NCI-H1092 (cell line): ENCODE measurements at regions not wholly inside any gene's neighbourhood (a gene's known extent, or its start where the extent isn't known, plus 50 kb on each side); places are given as distances from the start of the nearest gene placed in this dataset.
"Not testable (repeated sequence)": the region's sequence is repeated elsewhere in the genome, so short reads cannot be mapped to it uniquely, and the experiment has no call there.

Experiments
- DNase-seq: peaks from one replicate; lab custom pipeline; 2025; lab: John Stamatoyannopoulos, UW

DNA sequence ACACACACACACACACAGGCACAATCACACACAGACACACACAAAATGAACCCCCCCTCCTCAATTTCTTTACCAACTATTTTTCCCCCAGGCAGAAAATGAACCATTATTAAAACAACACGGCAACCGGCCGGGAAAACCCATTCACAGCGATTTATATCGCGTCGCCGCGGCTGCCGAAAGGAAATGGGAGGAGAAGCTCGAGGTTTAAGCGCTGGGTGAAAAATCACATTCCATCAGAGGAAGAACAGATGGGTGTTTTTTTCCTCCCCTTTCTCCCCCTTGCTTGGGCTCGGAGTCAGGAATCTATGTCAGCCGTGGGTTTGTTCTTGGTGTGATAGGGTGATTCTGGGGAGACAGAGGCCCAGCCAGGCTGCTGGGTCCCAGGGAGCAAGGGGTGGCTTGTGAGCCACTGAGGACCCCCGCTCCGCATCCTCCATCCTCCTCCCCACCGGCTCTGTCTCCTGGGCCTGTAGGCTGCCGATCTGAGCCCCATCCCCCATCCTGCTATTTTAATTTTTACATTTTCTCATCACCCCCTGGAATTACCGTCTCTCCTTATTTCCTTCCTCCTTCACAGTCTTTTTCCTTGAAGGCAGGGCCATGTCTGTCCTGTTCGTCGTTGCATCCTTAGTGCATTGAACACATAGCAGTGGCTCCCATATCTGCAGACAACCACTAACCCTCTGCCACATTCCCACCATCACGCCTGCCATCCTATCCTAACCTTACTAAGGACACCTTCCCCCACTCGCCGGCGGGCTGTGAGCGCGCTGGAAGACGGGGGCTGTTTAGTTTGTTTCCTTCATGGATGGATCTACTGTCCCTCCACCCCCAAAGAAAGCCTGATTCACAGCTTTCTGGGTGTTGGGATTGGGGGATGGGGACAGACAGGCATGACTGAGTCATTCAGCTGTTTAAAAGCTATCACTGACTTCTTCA, 137.7 kb downstream of the CRLF3 start:
- not testable (repeated sequence) for DNase-seq

DNA sequence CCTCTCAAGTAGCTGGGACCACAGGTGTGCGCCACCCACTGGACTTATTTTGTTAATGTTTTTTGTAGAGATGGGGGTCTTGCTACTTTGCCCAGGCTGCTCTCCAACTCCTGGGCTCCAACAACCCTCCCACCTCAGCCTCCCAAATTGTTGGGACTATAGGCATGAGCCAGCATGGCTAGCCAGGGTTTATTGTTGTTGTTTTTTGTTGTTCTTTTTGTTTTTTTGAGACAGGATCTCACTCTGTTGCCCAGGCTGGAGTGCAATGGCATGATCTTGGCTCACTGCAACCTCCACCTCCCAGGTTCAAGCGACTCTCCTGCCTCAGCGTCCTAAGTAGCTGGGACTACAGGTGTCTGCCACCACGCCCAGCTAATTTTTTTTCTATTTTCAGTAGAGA, 142.2 kb downstream of the CRLF3 start:
- DNase-seq, result not testable (repeated sequence)

DNA sequence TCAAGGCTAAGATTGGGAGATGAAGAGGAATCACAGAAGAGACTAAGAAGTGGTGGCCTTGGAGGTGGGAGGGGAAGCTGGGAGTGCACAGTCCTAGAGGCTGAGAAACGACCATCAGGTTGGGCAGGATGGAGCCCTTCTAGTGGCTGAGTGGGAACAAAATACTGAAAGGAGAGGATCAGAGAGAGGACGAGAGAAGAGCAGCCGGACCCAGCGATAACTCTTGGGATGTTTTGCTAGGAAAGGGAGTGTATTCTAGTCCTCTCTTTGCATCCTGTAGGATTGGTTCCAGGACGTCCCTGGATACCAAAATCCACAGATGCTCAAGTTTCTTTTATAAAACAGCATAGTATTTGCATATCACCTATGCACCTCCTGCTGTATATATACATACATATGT, 143.8 kb downstream of the CRLF3 start:
- DNase-seq, result not testable (repeated sequence)

DNA sequence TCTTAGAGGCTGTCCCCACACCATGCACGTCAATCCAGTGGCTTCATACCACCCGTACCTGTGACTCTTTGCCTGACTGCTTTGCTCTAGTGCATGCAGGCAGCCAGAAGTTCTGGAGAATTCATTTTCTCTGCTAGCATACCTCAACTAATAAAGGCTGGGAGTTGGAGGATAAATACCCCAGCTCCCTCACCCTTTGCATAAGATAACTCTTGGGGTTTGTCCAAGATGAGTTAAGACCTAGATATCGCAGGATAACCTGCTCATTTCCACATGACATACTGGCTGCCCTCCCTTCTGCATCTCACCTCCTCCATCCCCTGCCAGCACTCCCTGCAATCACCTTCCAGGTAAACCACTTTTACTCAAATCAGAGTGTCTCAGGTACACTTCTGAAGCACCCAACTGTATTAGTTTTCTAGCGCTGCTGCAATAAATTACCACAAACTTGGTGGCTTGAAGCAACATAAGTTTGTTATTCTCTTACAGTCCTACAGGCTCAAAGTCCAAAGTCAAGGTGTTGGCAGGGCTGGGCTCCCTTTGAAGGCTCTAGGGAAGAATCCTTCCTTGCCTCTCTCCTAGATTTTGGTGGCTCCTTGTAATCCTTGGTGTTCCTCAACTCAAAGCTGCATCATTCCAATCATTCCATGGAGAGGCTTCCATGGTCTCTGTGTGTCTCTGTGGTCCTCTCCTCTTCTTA, 146.8 kb downstream of the CRLF3 start:
- no peak for DNase-seq

DNA sequence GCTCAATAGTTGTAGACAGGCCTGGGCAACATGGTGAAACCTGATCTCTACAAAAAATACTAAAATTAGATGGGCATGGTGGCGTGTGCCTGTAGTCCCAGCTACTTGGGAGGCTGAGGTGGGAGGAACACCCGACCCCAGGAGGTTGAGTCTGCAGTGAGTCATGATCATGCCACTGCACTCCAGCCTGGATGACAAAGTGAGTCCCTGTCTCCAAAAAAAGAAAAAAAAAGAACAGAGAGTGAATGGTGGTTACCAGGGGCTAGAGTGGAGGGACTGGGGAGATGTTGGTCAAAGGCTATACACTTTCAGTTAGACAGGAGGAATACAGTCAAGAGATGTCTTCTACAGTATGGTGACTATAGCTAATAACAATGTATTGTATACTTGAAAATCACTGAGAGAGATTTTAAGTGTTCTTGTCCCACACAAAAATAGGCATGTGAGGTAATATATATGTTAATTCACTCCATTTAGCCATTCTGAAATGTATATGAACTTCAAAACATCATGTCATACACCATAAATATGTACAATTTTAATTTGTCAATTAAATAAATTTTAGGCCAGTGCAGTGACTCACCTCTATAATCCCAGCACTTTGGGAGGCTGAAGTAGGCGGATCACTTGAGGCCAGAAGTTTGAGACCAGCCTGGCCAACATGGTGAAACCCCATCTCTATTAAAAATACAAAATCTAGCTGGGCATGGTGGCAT, 148.6 kb downstream of the CRLF3 start:
- DNase-seq, result not testable (repeated sequence)

DNA sequence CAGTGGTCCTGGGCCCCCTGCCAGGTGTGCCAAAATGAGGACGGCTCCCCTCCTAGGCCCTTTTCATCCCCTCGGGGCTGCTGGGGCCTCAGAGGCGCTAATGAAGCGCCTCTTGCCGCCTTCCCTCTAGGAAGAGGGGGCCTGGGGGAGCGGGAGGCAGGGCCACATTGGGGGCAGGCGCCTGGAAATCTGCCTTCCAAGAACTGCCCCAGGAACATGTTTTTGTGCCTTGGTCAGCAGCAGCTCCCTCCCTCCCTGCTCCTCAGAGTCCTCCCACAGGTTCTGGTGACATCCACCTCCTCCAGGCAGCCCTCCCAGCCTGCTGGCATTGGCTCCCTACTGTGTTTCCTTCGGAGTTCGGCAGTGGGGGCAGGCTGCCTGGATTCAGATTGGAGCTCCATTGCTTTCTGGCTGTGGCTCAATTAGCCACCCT, 155.3 kb downstream of the CRLF3 start:
- not testable (repeated sequence) for DNase-seq

DNA sequence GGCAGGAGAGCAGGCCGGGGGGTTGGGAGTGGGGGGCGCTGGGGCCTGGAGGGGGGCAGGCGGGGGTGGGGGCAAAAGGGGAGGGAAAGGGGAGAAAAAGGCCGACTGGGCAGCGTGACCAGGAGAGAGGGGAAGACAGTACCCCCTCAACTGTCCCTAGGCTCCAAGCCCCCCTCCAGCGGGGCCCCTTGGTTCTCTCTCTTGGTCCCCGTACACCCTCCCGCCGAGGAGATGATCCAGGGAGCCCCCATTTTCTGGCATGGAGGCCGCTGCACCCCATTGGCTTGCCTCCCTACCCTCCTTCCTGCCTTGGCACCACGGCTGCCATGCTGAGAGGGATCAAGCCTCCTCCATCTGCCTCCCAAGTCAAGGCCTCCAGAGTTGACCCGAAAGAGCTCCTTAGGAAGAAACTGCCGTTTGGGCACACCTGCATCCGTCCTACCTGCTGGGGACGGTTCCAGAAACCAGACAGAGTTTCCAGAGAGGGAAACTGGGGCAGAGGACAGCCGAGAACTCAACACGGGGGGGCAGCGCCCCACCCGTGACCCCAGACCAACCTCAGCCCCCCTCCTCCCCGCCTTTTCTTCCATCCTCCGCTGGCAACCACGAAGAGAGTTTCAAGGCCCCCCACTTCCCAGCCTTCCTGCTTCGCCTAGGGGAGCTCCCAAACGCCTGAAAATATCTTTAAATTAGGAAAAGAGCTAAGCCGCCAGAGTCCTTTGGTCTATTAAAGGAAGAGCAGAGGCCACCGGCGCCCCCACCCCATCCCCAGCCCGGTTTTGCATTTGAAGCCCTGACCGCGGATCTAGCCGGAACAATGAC, 155.9 kb downstream of the CRLF3 start:
- not testable (repeated sequence) for DNase-seq

DNA sequence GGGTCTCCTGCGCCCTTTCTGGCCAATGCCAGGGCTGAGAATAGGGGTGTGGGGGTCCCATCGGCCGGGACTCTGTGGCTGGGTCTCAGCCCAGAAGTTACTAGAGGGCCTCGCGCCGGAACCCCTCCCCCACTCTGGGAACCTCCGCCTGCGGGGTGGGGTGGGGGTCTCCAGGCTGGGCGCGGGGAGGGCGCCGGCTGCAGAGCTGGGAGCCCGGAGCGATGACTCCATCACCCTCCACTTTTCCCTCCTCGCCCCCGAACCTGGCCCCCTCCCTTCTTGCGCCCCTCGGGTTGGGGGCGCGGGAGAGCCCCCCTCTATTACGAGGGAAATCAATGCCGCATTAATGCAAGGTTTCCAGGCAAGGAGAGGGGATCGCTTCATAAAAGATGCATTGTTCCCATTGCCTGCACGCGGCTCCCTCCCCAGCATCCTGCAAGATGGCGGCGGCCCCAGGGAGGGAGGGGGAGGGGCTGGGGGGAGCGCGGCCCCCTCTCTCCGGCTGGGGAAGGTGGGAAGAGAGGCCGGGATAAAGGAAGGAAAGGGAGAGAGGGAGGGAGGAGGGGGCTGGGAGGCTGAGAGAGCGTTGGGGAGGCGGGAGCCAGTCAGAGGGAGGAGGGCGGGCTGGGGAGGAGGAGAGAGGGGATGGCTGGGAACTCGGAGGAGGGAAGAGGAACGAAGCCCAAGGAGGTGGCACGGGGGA, 156.7 kb downstream of the CRLF3 start:
- peak; percentile 87 for DNase-seq

DNA sequence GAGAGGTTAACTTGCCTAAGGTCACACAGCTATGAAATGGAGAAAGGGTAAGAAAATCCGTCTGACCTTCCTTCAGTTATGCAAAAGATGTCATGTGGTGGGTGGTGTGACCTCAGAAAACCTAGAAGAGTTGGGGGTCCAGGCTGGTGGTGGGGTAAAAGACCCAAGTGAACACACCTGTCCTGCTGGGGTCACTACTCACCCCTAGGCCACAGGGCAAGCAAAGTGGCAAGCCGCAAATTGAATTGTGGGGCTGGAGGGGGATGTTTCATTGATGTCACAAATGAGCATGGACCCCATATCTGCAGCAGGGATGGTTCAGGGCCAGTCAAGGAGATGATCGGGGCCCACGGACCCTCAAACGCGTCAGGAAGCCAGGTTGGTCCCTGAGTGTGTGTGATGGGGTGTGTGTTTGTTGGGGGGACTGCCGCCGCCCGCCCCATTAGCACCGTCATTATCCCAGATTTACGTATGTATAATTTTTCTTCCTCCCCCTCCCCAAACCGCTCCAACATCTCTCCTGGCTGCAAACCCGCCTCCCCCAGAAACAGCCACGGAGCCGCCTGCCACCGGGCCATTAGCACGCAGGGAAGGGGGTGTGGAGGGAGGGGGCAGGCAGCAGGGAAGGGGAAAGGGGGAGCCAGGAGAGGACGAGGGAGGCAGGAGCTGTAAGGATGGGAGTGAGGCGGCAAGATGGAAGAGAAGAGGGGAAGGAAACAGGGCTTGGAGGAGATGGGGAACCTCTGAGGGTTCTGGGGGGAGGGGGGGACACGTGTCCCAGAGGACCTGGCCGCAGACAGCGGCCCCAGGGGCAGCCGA, 157.4 kb downstream of the CRLF3 start:
- not testable (repeated sequence) for DNase-seq

DNA sequence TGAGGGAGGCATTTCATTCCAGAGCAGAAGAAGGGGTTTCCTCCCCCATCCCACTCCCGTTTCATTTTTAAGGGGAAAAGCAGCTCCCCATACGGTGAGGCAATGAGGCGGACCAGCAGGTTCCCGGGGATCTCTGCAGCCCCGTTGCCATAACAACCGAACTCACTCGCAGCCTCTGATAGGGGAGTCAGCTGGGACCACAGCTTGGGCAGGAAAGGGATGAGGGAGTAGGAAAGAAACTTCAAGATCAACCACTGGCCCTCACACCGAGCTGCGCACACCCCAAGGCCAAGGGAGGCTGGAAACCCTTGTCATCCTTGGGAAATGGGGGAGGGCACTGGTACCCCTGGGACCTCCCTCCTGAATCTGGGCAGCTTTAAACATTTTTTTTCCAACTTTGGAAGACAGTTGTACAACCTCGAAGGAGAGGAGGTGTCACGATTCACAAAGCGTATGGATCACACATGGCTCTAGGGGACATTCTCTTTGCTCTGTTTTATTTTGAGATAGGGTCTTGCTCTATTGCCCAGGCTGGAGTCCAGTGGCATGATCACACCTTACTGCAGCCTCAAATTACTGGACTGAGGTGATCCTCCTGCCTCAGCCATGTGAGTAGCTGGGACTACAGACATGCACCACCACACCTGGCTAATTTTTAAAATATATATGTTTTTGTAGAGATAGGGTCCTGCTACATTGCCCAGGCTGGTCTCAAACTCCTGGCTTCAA, 160.6 kb downstream of the CRLF3 start:
- DNase-seq, result not testable (repeated sequence)

DNA sequence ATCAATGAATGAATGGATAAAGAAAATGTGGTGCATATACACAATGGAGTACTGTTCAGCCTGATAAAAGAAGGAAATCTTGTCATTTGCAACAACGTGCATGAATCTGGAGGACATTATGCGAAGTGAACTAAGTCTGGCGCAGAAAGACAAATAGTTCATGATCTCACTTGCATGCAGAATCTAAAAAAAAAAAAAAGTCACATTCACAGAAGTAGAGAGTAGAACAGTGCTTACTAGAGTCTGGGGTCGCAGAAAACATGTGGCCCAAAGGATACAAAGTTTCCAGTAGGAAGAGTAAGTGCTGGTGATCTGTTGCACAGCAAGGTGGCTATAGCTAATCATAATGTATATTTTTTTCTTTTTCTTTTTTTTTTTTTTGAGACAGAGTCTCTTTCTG, 167.3 kb downstream of the CRLF3 start:
- not testable (repeated sequence) for DNase-seq

DNA sequence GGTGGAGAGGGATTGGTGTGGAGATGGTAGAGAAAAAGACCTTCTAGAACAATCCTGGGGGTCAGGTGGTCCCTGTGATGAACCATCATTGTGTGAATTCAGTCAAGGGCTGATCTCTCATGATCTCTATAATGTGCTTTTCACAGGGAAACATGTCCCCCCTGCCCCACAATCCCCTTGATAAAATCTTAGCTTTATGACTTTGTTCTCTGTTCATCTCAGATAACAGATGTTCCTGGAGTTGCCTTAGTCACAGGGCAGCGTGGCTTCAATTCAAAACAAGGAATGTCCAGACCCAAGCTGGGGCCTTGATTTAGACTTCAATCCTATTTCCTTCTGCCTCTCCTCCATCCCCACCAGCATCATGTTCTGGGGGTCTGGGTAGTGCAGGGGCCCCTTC, 171.5 kb downstream of the CRLF3 start:
- not testable (repeated sequence) for DNase-seq

DNA sequence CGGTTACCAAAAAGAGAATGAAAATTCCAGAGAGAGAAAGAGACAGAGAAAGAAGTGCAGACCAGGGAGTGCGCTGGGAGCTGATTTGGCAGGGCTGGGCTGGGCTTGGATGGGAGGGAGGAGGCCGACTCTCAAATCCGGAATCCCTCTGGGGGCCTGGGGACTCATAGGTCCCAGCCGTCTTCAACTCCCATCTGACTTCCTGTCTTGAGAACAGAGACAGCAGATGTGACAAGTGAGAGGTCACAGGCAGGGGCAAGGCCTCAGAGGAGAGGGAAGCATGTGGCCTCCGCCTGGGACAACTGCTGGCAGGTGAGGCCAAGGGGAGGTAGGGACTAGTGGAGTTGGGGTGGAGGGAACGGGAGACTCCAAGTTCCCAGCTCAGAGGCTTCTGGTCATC, 172.9 kb downstream of the GOSR1 start:
- not testable (repeated sequence) for DNase-seq

DNA sequence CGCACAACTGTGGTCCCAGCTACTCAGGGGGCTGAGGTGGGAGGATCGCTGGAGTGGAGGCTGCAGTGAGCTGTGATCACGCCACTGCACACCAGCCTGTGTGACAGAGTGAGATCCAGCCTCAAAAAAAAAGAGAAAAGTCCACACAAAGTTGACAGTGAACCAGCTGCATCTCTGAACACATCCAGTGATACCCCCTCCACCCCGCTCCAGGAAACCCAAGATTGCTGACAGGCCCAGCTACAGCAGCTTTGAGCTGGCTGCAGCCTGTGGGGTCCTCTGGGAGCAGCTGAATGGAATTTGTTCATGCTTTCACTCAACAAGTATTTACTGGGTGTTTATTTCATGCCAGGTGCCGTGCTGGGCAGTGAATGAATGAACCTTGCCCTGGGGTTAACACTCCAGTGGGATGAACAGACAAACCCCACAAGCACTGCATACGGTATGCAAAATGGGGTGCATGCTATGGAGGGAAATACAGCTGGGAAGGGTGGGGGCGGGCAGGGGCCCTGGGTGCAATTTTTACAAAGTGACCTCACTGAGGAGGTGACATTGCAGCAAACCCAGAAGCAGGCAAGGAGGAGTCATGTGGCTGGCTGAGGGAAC, 170.9 kb downstream of the GOSR1 start:
- not testable (repeated sequence) for DNase-seq

DNA sequence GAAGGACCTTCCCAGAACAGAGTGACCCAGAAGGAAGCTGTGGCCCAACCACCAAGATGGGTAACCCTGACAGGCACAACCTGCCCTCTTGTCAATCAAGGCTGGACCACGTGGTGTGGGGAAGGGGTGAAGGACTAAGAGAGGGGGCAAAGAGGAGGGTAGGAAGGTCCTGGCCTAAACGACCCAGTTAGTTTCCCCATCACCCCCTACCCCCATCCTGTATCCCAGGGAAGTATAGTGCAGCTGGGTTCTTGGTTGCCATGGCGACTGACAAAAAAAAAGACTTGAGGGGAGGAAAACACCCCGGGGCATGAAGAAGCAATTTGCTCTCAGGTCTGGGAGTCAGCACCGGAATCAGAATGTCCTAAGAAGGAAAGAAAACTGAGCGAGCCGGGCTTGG, 168.7 kb downstream of the GOSR1 start:
- not testable (repeated sequence) for DNase-seq

DNA sequence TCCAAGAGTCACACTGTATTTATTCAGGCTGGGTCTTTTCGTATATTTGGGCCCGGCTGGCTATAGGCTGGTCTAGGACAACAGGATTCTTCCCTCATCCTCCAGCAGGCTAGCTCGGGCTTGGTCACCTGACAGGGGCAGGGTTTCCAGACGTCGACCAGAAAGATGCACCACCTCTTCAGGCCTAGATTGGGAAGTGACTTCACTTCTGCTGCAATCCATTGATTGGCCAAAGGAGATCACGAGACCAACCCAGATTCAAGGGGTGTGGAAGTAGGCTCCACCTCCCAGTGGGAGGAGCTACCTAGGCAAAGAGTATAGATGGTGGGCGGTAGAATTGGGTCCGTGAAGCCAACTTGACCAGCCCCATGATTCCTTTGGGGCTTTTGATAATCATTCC, 167.5 kb downstream of the GOSR1 start:
- DNase-seq, result not testable (repeated sequence)

DNA sequence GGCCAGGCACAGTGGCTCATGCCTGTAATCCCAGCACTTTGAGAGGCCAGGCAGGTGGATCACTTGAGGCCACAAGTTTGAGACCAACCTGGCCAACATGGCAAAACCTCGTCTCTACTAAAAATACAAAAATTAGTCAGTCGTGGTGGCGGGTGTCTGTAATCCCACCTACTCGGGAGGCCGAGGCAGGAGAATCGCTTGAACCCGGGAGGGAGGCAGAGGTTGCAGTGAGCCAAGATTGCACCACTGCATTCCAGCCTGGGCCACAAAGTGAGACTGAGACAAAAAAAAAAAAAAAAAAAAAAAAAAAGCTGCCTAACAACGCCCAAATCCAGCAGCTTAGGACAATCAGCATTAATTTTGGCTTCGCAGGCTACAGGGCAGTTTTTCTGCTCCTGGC, 167.1 kb downstream of the GOSR1 start:
- DNase-seq, result not testable (repeated sequence)

DNA sequence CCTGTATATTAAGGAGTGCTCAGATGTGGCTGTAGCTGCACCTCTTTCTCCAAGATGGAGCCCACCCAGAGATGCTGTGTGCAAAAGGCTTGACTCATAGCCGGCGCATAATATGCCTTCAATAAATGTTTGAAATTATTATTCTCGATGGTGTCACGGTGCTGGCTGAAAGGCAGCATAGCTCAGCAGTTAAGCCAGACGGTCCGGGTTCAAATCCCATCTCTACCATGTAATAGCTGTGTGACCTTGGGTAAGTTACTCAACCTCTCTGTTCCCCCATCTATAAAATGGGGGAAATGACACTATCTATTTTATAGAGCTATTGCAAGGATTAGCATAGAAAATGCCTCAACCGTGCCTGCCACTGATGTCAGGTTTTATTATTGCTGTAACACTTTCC, 164.2 kb downstream of the GOSR1 start:
- not testable (repeated sequence) for DNase-seq

DNA sequence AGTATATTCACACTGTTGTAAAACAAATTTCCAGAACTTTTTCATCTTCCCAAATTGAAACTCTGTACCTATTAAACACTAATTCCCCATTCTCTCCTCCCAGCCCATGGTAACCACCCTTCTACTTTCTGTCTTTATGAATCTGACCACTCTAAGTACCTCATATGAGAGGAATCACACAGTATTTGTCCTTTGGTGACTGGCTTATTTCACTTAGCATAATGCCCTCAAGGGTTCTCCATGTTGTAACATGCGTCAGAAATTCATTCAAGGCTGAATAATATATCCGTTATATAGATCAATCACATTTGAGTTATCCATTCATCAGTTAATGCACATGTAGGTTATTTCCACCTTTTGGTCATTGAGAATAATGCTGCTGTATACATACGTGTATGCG, 162.2 kb downstream of the GOSR1 start:
- DNase-seq, result not testable (repeated sequence)
